ENCODE measurements at regions not wholly inside any gene's neighbourhood (a gene's known extent, or its start where the extent isn't known, plus 50 kb on each side); places are given as distances from the start of the nearest gene placed in this dataset.

GRCh38 chr4:31787701-31788100, 1067.5 kb downstream of the PCDH7 start:
- Histone ChIP-seq H3K9ac (ENCODE audit: extremely low read depth, insufficient read length, low read length) (no peak overlapping the region), H2AK5ac (ENCODE audit: insufficient read length, low read length) (no peak overlapping the region), H2BK12ac (ENCODE audit: insufficient read length, low read depth, low read length) (no peak overlapping the region), H3K9me3 (ENCODE audit: control insufficient read depth, low read depth, low read length) (no peaks in the 10 kb centered on the region), H4K91ac (ENCODE audit: insufficient read length, low read depth, low read length) (no peak overlapping the region), H4K20me1 (ENCODE audit: control insufficient read depth, insufficient read depth, insufficient read length) (no peaks in the 10 kb centered on the region), H3K56ac (ENCODE audit: insufficient read length, low read depth, low read length) (no peak overlapping the region), H3K27ac (ENCODE audit: insufficient read length, low read depth, low read length) (no peak overlapping the region), H2BK20ac (ENCODE audit: low read depth, low read length, poor library complexity, severe bottlenecking) (no peak overlapping the region), H3K23ac (ENCODE audit: insufficient read length, low read depth, low read length) (no peak overlapping the region), H3K4me2 (ENCODE audit: insufficient read depth, insufficient read length, low read length) (no peak overlapping the region), H2AFZ (ENCODE audit: low read length) (no peak overlapping the region), H4K5ac (ENCODE audit: insufficient read length, low read depth, low read length) (no peak overlapping the region), H3K23me2 (ENCODE audit: insufficient read length, low read depth, low read length, poor library complexity, severe bottlenecking) (no peaks in the 10 kb centered on the region), H3T11ph (ENCODE audit: low read length) (no peak overlapping the region), H3K4ac (ENCODE audit: low read depth, low read length) (no peak overlapping the region), H3K4me1 (ENCODE audit: insufficient read depth, low read length) (no peaks in the 10 kb centered on the region), H3K27me3 (ENCODE audit: insufficient read depth, low read length) (no peaks in the 10 kb centered on the region), H2BK5ac (ENCODE audit: insufficient read length, low read length) (no peak overlapping the region), H3K79me2 (ENCODE audit: insufficient read depth, low read length) (no peaks in the 10 kb centered on the region), H2BK120ac (ENCODE audit: low read depth, low read length, poor library complexity, severe bottlenecking) (no peak overlapping the region), H3K18ac (ENCODE audit: insufficient read length, low read depth, low read length) (no peak overlapping the region), H2BK15ac (ENCODE audit: low read depth, low read length) (no peak overlapping the region), H3K79me1 (ENCODE audit: insufficient read depth, low read depth, low read length, poor library complexity, severe bottlenecking) (no peaks in the 10 kb centered on the region), H4K8ac (replicated peaks; ENCODE audit: insufficient read length, low read depth, low read length) (no peak overlapping the region), H3K14ac (ENCODE audit: insufficient read depth, low read length) (no peak overlapping the region)
- no peak for DNase-seq
- no peaks in the 10 kb centered on the region for H3K36me3 Mint-ChIP-seq (ENCODE audit: insufficient read depth in 1 of 3, low read depth in 3 of 3)
- H3K4me3 Mint-ChIP-seq, result no peak overlapping the region
- peaks cover 4 to 5% of the 10 kb centered on the region in 2 experiments; a peak in 1 of 4 replicates for H3K4me1 Mint-ChIP-seq
- TF ChIP-seq CTCF (conservative IDR thresholded peaks at IDR 0.05), result no peak
- no CpG with 5 or more reads among the region's 1 CpG for WGBS (ENCODE audit: extremely low coverage, insufficient read length, low lambda C conversion rate)
- H3K27ac Mint-ChIP-seq, result no peak overlapping the region
- no peaks in the 10 kb centered on the region for H3K27me3 Mint-ChIP-seq (ENCODE audit: low read depth)
- peaks cover 0 to 2% of the 10 kb centered on the region in 2 experiments; a peak in 1 of 5 replicates for H3K9me3 Mint-ChIP-seq

All from H9 (cell line).